ENCODE measurements at regions not wholly inside any gene's neighbourhood (a gene's known extent, or its start where the extent isn't known, plus 50 kb on each side); places are given as distances from the start of the nearest gene placed in this dataset.
"Not testable (repeated sequence)": the region's sequence is repeated elsewhere in the genome, so short reads cannot be mapped to it uniquely, and the experiment has no call there.

DNA sequence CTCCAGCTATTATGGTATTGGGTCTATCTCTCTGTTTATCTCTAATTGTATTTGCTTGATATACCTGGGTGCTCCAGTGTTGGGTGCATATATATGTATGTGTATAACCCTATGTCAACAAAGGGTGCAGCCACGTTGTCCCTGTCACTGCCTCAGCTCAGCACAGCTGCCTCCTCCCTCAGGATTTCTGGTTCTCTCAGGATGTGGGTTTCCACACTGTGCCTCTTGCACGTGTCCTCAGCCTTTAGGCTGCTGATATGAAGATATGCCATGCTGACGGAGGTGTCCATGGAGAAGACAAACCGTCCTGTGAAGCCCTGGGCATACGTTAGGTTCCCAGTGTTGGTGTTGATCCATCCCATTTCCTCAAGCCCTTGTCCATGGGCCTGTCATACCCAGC is 791.2 kb downstream of the TMEM121 start:
- H3K9me3 ChIP-seq (ENCODE audit: control insufficient read depth, low read length) = peaks cover 3% of the 10 kb centered on the region

DNA sequence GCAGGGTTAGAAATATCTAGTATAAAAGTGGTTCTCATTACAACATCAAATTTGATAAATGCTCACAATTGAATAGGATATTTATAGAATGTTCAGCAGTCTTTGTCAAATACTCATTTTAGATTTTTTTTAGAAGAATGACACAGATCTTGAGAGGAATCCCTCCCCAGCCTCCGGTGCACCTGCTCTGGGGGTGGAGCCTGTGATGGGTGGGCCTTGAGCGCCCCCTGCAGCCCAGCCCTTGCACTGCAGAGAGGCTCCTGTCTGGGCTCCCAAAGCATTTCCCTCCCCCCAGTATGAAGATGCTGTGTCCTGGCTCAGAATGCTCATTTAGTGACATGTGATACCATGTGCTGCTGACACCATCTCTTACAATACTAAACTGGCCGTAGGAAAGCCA is 792.3 kb downstream of the TMEM121 start:
- Histone ChIP-seq H3K9ac (ENCODE audit: low read length) (no peak overlapping the region), H3K9me3 (ENCODE audit: control insufficient read depth, low read length) (peaks cover 3% of the 10 kb centered on the region), H3K4me1 (ENCODE audit: control insufficient read depth, insufficient read depth, low read length) (no peaks in the 10 kb centered on the region), H3K36me3 (ENCODE audit: control insufficient read depth, insufficient read depth, low read length, severe bottlenecking) (no peaks in the 10 kb centered on the region), H3K4me3 (ENCODE audit: low read length) (no peak overlapping the region), H3K27me3 (replicated peaks; ENCODE audit: control insufficient read depth, insufficient read depth, low read length) (no peaks in the 10 kb centered on the region)
- no peak for DNase-seq (ENCODE audit: low read depth)

More for the DNA sequence above, 791.2 kb downstream of the TMEM121 start:
- Histone ChIP-seq H3K27me3 (replicated peaks; ENCODE audit: control insufficient read depth, insufficient read depth, low read length) (no peaks in the 10 kb centered on the region), H3K4me3 (ENCODE audit: low read length) (no peak overlapping the region), H3K4me1 (ENCODE audit: control insufficient read depth, insufficient read depth, low read length) (no peaks in the 10 kb centered on the region), H3K9ac (ENCODE audit: low read length) (no peak overlapping the region), H3K36me3 (ENCODE audit: control insufficient read depth, insufficient read depth, low read length, severe bottlenecking) (no peaks in the 10 kb centered on the region)
- DNase-seq (ENCODE audit: low read depth) = no peak

DNA sequence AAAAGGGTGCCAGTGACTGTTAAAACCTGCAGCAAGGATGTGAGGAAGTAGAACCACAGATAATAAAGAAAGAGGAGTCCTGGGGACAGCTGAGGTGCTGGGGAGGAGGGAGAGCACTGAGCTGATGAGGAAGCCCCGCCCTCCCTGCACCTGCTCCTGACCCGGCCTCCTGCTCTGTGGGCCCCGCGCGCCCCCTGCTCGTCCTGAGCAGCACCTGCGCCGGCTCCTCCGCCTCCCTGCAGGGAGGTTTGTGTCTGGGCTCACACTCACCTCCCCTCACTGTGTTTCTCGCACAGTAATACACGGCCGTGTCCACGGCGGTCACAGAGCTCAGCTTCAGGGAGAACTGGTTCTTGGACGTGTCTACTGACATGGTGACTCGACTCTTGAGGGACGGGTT is 797.6 kb downstream of the TMEM121 start:
- DNase-seq (ENCODE audit: low read depth); H3K4me1 ChIP-seq (ENCODE audit: control insufficient read depth, insufficient read depth, low read length); H3K27me3 ChIP-seq (replicated peaks; ENCODE audit: control insufficient read depth, insufficient read depth, low read length); H3K4me3 ChIP-seq (ENCODE audit: low read length); H3K9me3 ChIP-seq (ENCODE audit: control insufficient read depth, low read length); H3K9ac ChIP-seq (ENCODE audit: low read length); H3K36me3 ChIP-seq (ENCODE audit: control insufficient read depth, insufficient read depth, low read length, severe bottlenecking): not testable (repeated sequence)

DNA sequence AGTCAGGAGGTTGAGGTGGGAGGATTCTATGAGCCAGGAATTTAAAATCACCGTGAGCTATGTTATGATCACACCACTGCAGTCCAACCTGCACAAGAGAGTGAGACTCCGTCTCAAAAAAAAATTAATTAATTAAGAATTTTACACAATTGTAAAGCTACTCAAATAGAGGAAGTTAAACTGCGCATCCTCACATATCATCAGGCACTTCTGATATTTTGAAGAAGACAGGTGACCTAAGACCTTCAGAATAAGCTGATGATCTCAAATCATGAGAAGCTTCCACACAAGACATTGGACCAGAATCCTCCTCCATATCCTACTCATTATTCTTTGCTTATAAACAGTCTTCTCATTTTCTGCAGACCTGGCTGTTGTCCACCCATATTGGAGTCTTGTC is 800.9 kb downstream of the TMEM121 start:
- no peaks in the 10 kb centered on the region for H3K4me1 ChIP-seq (ENCODE audit: control insufficient read depth, insufficient read depth, low read length)
- H3K36me3 ChIP-seq (ENCODE audit: control insufficient read depth, insufficient read depth, low read length, severe bottlenecking) = no peaks in the 10 kb centered on the region
- no peak overlapping the region for H3K4me3 ChIP-seq (ENCODE audit: low read length)
- H3K9me3 ChIP-seq (ENCODE audit: control insufficient read depth, low read length) = no peaks in the 10 kb centered on the region
- H3K9ac ChIP-seq (ENCODE audit: low read length) = no peak overlapping the region
- H3K27me3 ChIP-seq (replicated peaks; ENCODE audit: control insufficient read depth, insufficient read depth, low read length) = no peaks in the 10 kb centered on the region
- DNase-seq (ENCODE audit: low read depth) = no peak

DNA sequence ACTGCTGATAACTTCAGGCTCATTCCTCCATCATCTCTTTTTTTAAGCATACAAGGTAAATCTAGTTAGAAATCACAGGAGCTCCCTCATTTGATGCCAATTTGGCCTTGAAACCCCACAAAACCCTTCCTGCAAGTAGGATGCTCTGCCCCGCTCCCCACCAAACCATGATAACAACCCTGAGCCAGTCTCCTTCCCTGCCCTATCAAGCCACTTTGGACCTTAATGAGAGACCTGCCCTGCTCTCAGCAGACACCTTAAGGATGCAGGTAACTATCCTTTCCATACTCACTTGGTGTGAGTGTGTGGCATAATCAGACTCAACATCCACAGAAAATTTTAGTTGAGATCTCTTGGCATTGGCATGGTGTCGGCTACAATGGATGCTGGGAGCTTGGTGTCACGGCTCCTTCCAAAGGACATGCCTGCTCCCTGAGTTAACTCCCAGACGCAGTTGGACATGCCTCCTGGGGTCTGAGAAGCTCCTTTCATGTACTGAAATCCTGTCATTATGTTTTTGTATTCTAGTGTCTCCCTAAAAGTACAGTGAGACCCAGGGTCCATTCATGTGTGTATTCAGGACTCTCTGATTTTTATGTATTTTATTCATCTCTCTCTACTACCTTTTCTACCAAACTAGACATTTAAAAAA is 801.4 kb downstream of the TMEM121 start:
- not testable (repeated sequence) for H3K36me3 ChIP-seq (ENCODE audit: control insufficient read depth, insufficient read depth, low read length, severe bottlenecking); H3K4me3 ChIP-seq (ENCODE audit: low read length); DNase-seq (ENCODE audit: low read depth); H3K4me1 ChIP-seq (ENCODE audit: control insufficient read depth, insufficient read depth, low read length); H3K27me3 ChIP-seq (replicated peaks; ENCODE audit: control insufficient read depth, insufficient read depth, low read length); H3K9me3 ChIP-seq (ENCODE audit: control insufficient read depth, low read length); H3K9ac ChIP-seq (ENCODE audit: low read length)

DNA sequence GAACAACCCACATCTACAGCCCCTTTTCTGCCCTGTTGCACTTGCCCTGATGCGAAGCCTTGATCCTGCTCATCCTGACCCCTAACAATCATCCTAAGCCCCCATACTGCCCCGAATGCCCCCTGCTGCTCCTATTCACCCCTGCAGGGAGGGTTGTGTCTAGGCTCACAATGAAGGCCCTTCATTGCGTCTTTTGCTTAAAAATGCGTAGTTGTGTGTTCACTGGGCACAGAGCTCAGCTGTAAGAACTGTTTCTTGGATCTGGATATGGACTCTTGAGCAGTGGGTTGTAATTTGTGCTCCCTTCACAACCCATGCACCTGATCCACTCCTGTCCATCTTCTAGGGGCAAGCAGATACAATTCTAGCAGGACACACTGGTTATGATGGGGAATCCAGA is 802.9 kb downstream of the TMEM121 start:
- not testable (repeated sequence) for H3K9ac ChIP-seq (ENCODE audit: low read length); H3K9me3 ChIP-seq (ENCODE audit: control insufficient read depth, low read length); H3K27me3 ChIP-seq (replicated peaks; ENCODE audit: control insufficient read depth, insufficient read depth, low read length); DNase-seq (ENCODE audit: low read depth); H3K4me1 ChIP-seq (ENCODE audit: control insufficient read depth, insufficient read depth, low read length); H3K4me3 ChIP-seq (ENCODE audit: low read length); H3K36me3 ChIP-seq (ENCODE audit: control insufficient read depth, insufficient read depth, low read length, severe bottlenecking)

DNA sequence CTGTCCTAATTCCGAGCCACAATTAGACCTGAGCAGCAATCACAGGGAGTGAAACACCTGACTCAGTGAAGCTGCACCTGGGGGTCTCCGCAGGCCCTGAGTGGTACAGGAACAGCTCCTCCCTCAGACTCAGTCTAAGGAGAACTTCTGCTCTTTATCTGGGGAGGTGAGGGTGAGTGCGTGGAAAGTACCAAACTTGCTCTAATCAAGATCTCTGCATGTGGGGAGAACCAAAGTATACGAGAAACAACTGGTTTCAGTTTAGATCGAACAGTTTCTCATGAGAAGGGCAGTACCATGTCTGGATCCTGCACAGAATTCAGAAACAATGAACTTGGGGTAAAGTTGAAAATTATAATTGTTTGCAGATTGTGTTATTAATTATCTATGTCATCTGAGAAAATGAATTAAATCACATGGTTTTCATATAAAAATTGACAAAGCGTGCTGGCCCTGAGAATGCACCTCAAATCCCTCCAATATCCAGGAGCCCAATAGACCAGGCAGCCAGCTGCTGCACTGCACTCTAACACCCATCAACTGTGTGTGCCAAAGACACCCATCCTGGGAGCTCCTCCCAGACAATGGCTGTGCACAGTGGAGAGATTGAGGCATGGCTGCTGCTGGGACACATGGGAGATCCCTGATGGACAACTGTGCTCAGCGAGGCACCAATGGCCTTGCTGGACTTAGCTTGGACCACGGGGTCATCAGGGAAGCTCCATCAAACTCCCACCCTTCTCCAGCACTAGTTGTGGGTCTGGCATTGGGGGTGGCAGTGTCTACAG is 803.8 kb downstream of the TMEM121 start:
- not testable (repeated sequence) for H3K9me3 ChIP-seq (ENCODE audit: control insufficient read depth, low read length); H3K9ac ChIP-seq (ENCODE audit: low read length); H3K36me3 ChIP-seq (ENCODE audit: control insufficient read depth, insufficient read depth, low read length, severe bottlenecking); H3K4me1 ChIP-seq (ENCODE audit: control insufficient read depth, insufficient read depth, low read length); H3K27me3 ChIP-seq (replicated peaks; ENCODE audit: control insufficient read depth, insufficient read depth, low read length); DNase-seq (ENCODE audit: low read depth); H3K4me3 ChIP-seq (ENCODE audit: low read length)

DNA sequence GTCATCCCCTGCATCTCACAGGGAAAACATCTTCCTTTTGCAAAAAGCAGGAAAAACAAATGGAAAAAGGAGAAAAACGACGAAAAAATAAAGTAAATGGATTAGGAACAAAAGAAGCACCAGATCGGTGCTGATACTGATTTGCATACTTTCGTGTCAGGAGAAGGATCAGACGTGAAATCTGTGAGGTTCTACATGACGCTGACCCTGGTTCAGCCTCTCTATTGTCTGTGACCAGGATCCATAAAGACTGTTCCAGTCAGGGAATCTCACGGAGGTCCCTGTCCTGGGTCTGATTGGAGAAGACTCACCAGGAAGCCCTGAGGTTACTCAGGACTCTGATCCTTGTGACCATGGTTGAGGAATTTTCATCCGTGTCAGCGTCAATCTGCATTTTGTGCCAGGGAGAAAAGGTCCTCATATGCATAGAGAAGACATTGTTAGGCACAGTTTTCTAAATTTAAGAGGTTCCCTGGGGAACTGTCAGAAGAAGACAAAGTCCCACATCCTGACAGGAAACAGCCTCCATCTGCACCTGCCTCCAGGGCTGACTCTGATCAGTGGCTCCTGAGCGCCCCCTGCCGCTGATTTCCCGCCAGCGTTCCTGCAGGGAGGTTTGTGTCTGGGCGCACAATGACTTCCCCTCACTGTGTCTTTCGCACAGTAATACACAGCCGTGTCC is 808.2 kb downstream of the TMEM121 start:
- H3K36me3 ChIP-seq (ENCODE audit: control insufficient read depth, insufficient read depth, low read length, severe bottlenecking); DNase-seq (ENCODE audit: low read depth); H3K4me3 ChIP-seq (ENCODE audit: low read length): not testable (repeated sequence)

DNA sequence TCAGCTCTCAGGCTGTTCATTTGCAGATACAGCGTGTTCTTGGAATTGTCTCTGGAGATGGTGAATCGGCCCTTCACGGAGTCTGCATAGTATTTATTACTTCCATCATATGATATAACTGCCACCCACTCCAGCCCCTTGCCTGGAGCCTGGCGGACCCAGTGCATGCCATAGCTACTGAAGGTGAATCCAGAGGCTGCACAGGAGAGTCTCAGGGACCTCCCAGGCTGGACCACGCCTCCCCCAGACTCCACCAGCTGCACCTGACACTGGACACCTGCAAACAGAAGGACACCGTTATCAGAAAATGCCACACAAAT is 808.7 kb downstream of the TMEM121 start:
- not testable (repeated sequence) for H3K4me1 ChIP-seq (ENCODE audit: control insufficient read depth, insufficient read depth, low read length); H3K27me3 ChIP-seq (replicated peaks; ENCODE audit: control insufficient read depth, insufficient read depth, low read length); DNase-seq (ENCODE audit: low read depth); H3K4me3 ChIP-seq (ENCODE audit: low read length); H3K9me3 ChIP-seq (ENCODE audit: control insufficient read depth, low read length); H3K9ac ChIP-seq (ENCODE audit: low read length); H3K36me3 ChIP-seq (ENCODE audit: control insufficient read depth, insufficient read depth, low read length, severe bottlenecking)

More for the DNA sequence above, 808.2 kb downstream of the TMEM121 start:
- H3K27me3 ChIP-seq (replicated peaks; ENCODE audit: control insufficient read depth, insufficient read depth, low read length); H3K9me3 ChIP-seq (ENCODE audit: control insufficient read depth, low read length); H3K4me1 ChIP-seq (ENCODE audit: control insufficient read depth, insufficient read depth, low read length); H3K9ac ChIP-seq (ENCODE audit: low read length): not testable (repeated sequence)

DNA sequence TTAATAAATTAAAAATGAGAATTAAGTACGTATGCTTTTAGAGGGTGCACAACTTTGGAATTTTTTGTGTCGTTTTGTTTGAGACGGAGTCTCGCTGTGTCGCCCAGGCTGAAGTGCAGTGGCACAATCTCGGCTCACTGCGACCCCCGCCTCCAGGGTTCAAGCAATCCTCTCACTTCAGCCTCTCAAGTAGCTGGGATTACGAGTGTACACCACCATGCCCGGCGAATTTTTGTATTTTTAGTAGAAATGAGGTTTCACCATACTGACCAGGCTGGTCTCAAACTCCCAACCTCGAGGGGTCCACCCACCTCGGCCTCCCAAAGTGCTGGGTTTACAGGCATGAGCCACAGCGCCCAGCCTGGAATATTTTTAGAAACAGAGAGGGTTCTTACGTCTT is 812.4 kb downstream of the TMEM121 start:
- not testable (repeated sequence) for H3K4me1 ChIP-seq (ENCODE audit: control insufficient read depth, insufficient read depth, low read length); H3K9me3 ChIP-seq (ENCODE audit: control insufficient read depth, low read length); H3K36me3 ChIP-seq (ENCODE audit: control insufficient read depth, insufficient read depth, low read length, severe bottlenecking); H3K9ac ChIP-seq (ENCODE audit: low read length); H3K4me3 ChIP-seq (ENCODE audit: low read length); H3K27me3 ChIP-seq (replicated peaks; ENCODE audit: control insufficient read depth, insufficient read depth, low read length); DNase-seq (ENCODE audit: low read depth)

DNA sequence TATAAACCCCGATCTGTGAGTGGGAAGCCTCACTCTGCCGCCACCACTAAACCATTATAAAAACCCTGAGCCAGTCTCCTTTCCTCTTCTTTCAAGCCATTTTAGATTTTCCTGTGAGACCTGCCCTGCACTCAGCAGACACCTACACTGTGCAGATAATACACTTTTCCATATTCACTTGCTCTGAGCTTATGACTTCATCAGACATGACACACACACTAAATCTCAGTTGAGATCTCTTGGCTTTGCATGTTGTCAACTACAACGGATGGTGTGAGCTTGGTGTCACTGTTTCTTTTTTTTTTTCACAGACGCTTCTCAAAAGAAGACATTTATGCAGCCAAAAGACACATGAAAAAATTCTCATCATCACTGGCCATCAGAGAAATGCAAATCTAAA is 814.3 kb downstream of the TMEM121 start:
- H3K27me3 ChIP-seq (replicated peaks; ENCODE audit: control insufficient read depth, insufficient read depth, low read length); DNase-seq (ENCODE audit: low read depth); H3K36me3 ChIP-seq (ENCODE audit: control insufficient read depth, insufficient read depth, low read length, severe bottlenecking); H3K4me3 ChIP-seq (ENCODE audit: low read length); H3K9me3 ChIP-seq (ENCODE audit: control insufficient read depth, low read length); H3K9ac ChIP-seq (ENCODE audit: low read length); H3K4me1 ChIP-seq (ENCODE audit: control insufficient read depth, insufficient read depth, low read length): not testable (repeated sequence)
